Dermis microvascular lymphatic vessel endothelial cell (primary cell): ENCODE measurements at regions not wholly inside any gene's neighbourhood (a gene's known extent, or its start where the extent isn't known, plus 50 kb on each side); places are given as distances from the start of the nearest gene placed in this dataset.
"Not testable (repeated sequence)": the region's sequence is repeated elsewhere in the genome, so short reads cannot be mapped to it uniquely, and the experiment has no call there.

Source experiments
- DNase-seq, 2 donors: peaks; one replicate each; pipeline versions ENCODE4 v3.0.0 to v3.0.0-alpha.2; 2010; ENCODE audit warnings: low read depth in 2 of 2

GRCh38 chr2:36302911-36303310 is 52.7 kb upstream of the CRIM1 start:
- no peak for DNase-seq

- DNase-seq = no peak
Observed at GRCh38 chr2:36301843-36302242, 53.7 kb upstream of the CRIM1 start.

GRCh38 chr2:36300697-36301096 is 54.9 kb upstream of the CRIM1 start:
- DNase-seq = no peak

- no peak for DNase-seq
Observed at GRCh38 chr2:36296798-36297197, 58.8 kb upstream of the CRIM1 start.

- no peak for DNase-seq
Observed at GRCh38 chr2:36294316-36294721, 61.3 kb upstream of the CRIM1 start.

GRCh38 chr2:36290306-36290856 is 65.2 kb upstream of the CRIM1 start:
- no peak for DNase-seq

GRCh38 chr2:36289731-36290130 is 65.8 kb upstream of the CRIM1 start:
- no peak for DNase-seq

- DNase-seq = peak in 1 of 2 donors; percentile 20
Observed at GRCh38 chr2:36287363-36288275, 68.0 kb upstream of the CRIM1 start.

- DNase-seq = not testable (repeated sequence)
Observed at GRCh38 chr2:36279506-36279905, 76.1 kb upstream of the CRIM1 start.

- no peak for DNase-seq
Observed at GRCh38 chr2:36277881-36278523, 77.6 kb upstream of the CRIM1 start.

GRCh38 chr2:36277146-36277808 is 78.3 kb upstream of the CRIM1 start:
- DNase-seq = peak in 1 of 2 donors; percentile 6

GRCh38 chr2:36271266-36271665 is 84.3 kb upstream of the CRIM1 start:
- DNase-seq = peak; percentile 2 to 3

- DNase-seq = no peak
Observed at GRCh38 chr2:36270758-36271157, 84.8 kb upstream of the CRIM1 start.

GRCh38 chr2:36267194-36267593 is 88.4 kb upstream of the CRIM1 start:
- DNase-seq = no peak

- DNase-seq = no peak
Observed at GRCh38 chr2:36266536-36267121, 88.9 kb upstream of the CRIM1 start.

GRCh38 chr2:36262581-36262980 is 93.0 kb upstream of the CRIM1 start:
- DNase-seq = no peak

GRCh38 chr2:36255863-36256262 is 99.7 kb upstream of the CRIM1 start:
- DNase-seq = no peak

GRCh38 chr2:36253086-36253485 is 102.5 kb upstream of the CRIM1 start:
- DNase-seq = no peak

GRCh38 chr2:36246320-36246990 is 109.1 kb upstream of the CRIM1 start:
- no peak for DNase-seq

- no peak for DNase-seq
Observed at GRCh38 chr2:36245651-36246050, 109.9 kb upstream of the CRIM1 start.

- no peak for DNase-seq
Observed at GRCh38 chr2:36238106-36238505, 117.5 kb upstream of the CRIM1 start.
